ENCODE measurements at regions not wholly inside any gene's neighbourhood (a gene's known extent, or its start where the extent isn't known, plus 50 kb on each side); places are given as distances from the start of the nearest gene placed in this dataset.

GRCh38 chrX:67781132-67781531 is 237.3 kb downstream of the AR start:
- ATAC-seq (no peak), FAIRE-seq (no peak)

GRCh38 chrX:67784712-67785111 is 240.9 kb downstream of the AR start:
- CTCF ChIA-PET = no interaction called here
- POLR2A ChIA-PET = no interaction called here
- no peak for ATAC-seq
- BruUV-seq (replicated peaks) = no TSS peak
- RAD21 ChIA-PET (ENCODE audit: unreplicated experiment) = no interaction called here
- Histone ChIP-seq H3K36me3 (ENCODE audit: control insufficient read depth in 2 of 2, insufficient read depth in 2 of 2, low read length in 1 of 2) (no peaks in the 10 kb centered on the region), H3K79me2 (ENCODE audit: control insufficient read depth, insufficient read depth, low read length) (no peaks in the 10 kb centered on the region), H3K4me1 (ENCODE audit: control insufficient read depth, insufficient read depth, low read length) (no peaks in the 10 kb centered on the region), H3K9me3 (replicated peaks; ENCODE audit: control insufficient read depth, insufficient read depth, low read length) (no peaks in the 10 kb centered on the region), H3K27me3 (replicated peaks in 1 of 2; ENCODE audit: control insufficient read depth in 2 of 2, insufficient read depth in 2 of 2, low read length in 1 of 2) (no peaks in the 10 kb centered on the region), H4K20me1 (ENCODE audit: control insufficient read depth, insufficient read depth) (no peaks in the 10 kb centered on the region), H3K27ac (ENCODE audit: control insufficient read depth, insufficient read depth) (no peak overlapping the region), H2AFZ (ENCODE audit: control insufficient read depth, low read depth, low read length) (no peak overlapping the region), H3K4me3 (no peak overlapping the region), H3K4me2 (ENCODE audit: control insufficient read depth, insufficient read depth) (no peak overlapping the region), H3K9ac (ENCODE audit: control insufficient read depth, insufficient read depth, low read length) (no peak overlapping the region)
- SMC1A ChIA-PET (ENCODE audit: uncharacterized antibody, unreplicated experiment) = no interaction called here
- no peak for DNase-seq (ENCODE audit: low read depth, low spot score)
- WGBS (ENCODE audit: insufficient coverage, insufficient replicate concordance, low lambda C conversion rate, missing lambda C conversion rate) = 0% methylated on average over 2 of the region's 2 CpGs
- intact Hi-C loops (cut with micrococcal nuclease; ENCODE audit: unreplicated experiment) = no loop called here
- TF ChIP-seq MEF2A (IDR thresholded peaks at IDR 0.05; ENCODE audit: insufficient read depth, low read depth, low read length) (no peak), YY1 (IDR thresholded peaks at IDR 0.05; ENCODE audit: low read depth, low read length) (no peak), ASH2L (IDR thresholded peaks at IDR 0.05; ENCODE audit: borderline replicate concordance, low read depth) (no peak), MEF2B (IDR thresholded peaks at IDR 0.05; ENCODE audit: partially characterized antibody, poor library complexity, severe bottlenecking) (no peak), PML (IDR thresholded peaks at IDR 0.05; ENCODE audit: low read length) (no peak)
- FAIRE-seq = no peak
- in situ Hi-C loops (cut with MboI) = no loop called here

More at GRCh38 chrX:67781132-67781531, 237.3 kb downstream of the AR start:
- ChIA-PET SMC1A (ENCODE audit: uncharacterized antibody, unreplicated experiment) (interaction anchor here (1.1 kb wide), 1 partner anchor 46 kb away, joined by 3 read pairs; no protein-coding TSS in a partner anchor), CTCF (interaction anchor here (0.6 kb wide), 1 partner anchor 213 kb away, joined by 3 read pairs; no protein-coding TSS in a partner anchor), POLR2A (no interaction called here), RAD21 (ENCODE audit: unreplicated experiment) (no interaction called here)
- in situ Hi-C loops (cut with MboI) = no loop called here
- no peak for TF ChIP-seq BCL11A (IDR thresholded peaks at IDR 0.05; ENCODE audit: low read depth, low read length)
- TF ChIP-seq MTA2 (IDR thresholded peaks at IDR 0.05; ENCODE audit: low read depth) = no peak
- no peak for TF ChIP-seq YBX1 (IDR thresholded peaks at IDR 0.05)
- no peak for TF ChIP-seq CREB1 (IDR thresholded peaks at IDR 0.05; ENCODE audit: low read depth)
- no peak for TF ChIP-seq ZBED1 (IDR thresholded peaks at IDR 0.05; ENCODE audit: borderline replicate concordance)
- no peak for TF ChIP-seq NRF1 (conservative IDR thresholded peaks at IDR 0.05; ENCODE audit: low read depth, low read length)
- TF ChIP-seq TAF1 (IDR thresholded peaks at IDR 0.05; ENCODE audit: borderline replicate concordance, low read depth, low read length) = no peak
- no peak for TF ChIP-seq E2F4 (IDR thresholded peaks at IDR 0.05; ENCODE audit: low read depth, low read length)
- TF ChIP-seq SP1 (IDR thresholded peaks at IDR 0.05; ENCODE audit: low read depth, low read length) = no peak
- no peak for TF ChIP-seq SMARCA5 (IDR thresholded peaks at IDR 0.05)
- no peak for TF ChIP-seq ESRRA (IDR thresholded peaks at IDR 0.05; ENCODE audit: low read length)
- no peak for TF ChIP-seq GATAD2B (conservative IDR thresholded peaks at IDR 0.05; ENCODE audit: low read depth)
- TF ChIP-seq KDM1A (IDR thresholded peaks at IDR 0.05; ENCODE audit: borderline replicate concordance) = no peak
- TF ChIP-seq EGR1 (IDR thresholded peaks at IDR 0.05; ENCODE audit: borderline replicate concordance in 1 of 2, low read depth in 2 of 2, low read length in 2 of 2) = no peak
- H3K27ac ChIP-seq (ENCODE audit: control insufficient read depth, insufficient read depth) = no peak overlapping the region
- H3K4me2 ChIP-seq (ENCODE audit: control insufficient read depth, insufficient read depth) = no peak overlapping the region
- BruUV-seq (replicated peaks) = no TSS peak
- no peaks in the 10 kb centered on the region for H3K9me3 ChIP-seq (replicated peaks; ENCODE audit: control insufficient read depth, insufficient read depth, low read length)
- no peak overlapping the region for H2AFZ ChIP-seq (ENCODE audit: control insufficient read depth, low read depth, low read length)
- no peaks in the 10 kb centered on the region for H3K4me1 ChIP-seq (ENCODE audit: control insufficient read depth, insufficient read depth, low read length)
- intact Hi-C loops (cut with micrococcal nuclease; ENCODE audit: unreplicated experiment) = no loop called here
- DNase-seq (ENCODE audit: low read depth, low spot score) = no peak
- no peak overlapping the region for H3K4me3 ChIP-seq
- no peaks in the 10 kb centered on the region for H3K27me3 ChIP-seq (replicated peaks in 1 of 2; ENCODE audit: control insufficient read depth in 2 of 2, insufficient read depth in 2 of 2, low read length in 1 of 2)
- no peaks in the 10 kb centered on the region for H3K79me2 ChIP-seq (ENCODE audit: control insufficient read depth, insufficient read depth, low read length)
- no peaks in the 10 kb centered on the region for H3K36me3 ChIP-seq (ENCODE audit: control insufficient read depth in 2 of 2, insufficient read depth in 2 of 2, low read length in 1 of 2)
- no peak overlapping the region for H3K9ac ChIP-seq (ENCODE audit: control insufficient read depth, insufficient read depth, low read length)
- WGBS (ENCODE audit: insufficient coverage, insufficient replicate concordance, low lambda C conversion rate, missing lambda C conversion rate) = 27% methylated on average over 3 of the region's 3 CpGs
- no peaks in the 10 kb centered on the region for H4K20me1 ChIP-seq (ENCODE audit: control insufficient read depth, insufficient read depth)
